D721Med (cell line): ENCODE measurements at regions not wholly inside any gene's neighbourhood (a gene's known extent, or its start where the extent isn't known, plus 50 kb on each side); places are given as distances from the start of the nearest gene placed in this dataset.

Experiments used
- DNase-seq: peaks from one replicate; pipeline ENCODE4 v3.0.0; 2011; ENCODE audit warnings: low spot score; ENCODE audit not compliant: insufficient read length
- FAIRE-seq: peaks from 2 replicates; lab custom pipeline; 2011; peaks lifted over from hg19 to GRCh38; lab: Jason Lieb, UNC
- CTCF ChIP-seq: IDR thresholded peaks from 2 replicates; pipeline ENCODE4 v1.5.1; 2012; ENCODE audit warnings: mild to moderate bottlenecking, control low read depth; ENCODE audit not compliant: insufficient read depth; ENCODE audit errors: missing control alignments

GRCh38 chr7:49577576-49577975 is 195.9 kb upstream of the VWC2 start:
- no peak for TF ChIP-seq CTCF
- DNase-seq (no peak), FAIRE-seq (no peak)

GRCh38 chr7:49579408-49579807 is 194.0 kb upstream of the VWC2 start:
- DNase-seq (no peak), FAIRE-seq (no peak)
- no peak for TF ChIP-seq CTCF

- DNase-seq (no peak), FAIRE-seq (no peak)
- TF ChIP-seq CTCF, result no peak
These were observed 193.4 kb upstream of the VWC2 start for GRCh38 chr7:49580000-49580399.

GRCh38 chr7:49580761-49581160 is 192.7 kb upstream of the VWC2 start:
- FAIRE-seq (no peak), DNase-seq (no peak)
- no peak for TF ChIP-seq CTCF

- no peak for TF ChIP-seq CTCF
- FAIRE-seq (no peak), DNase-seq (no peak)
These were observed 190.0 kb upstream of the VWC2 start for GRCh38 chr7:49583440-49583839.

GRCh38 chr7:49596701-49597491 is 176.5 kb upstream of the VWC2 start:
- FAIRE-seq (no peak), DNase-seq (no peak)
- no peak for TF ChIP-seq CTCF

GRCh38 chr7:49597805-49598204 is 175.6 kb upstream of the VWC2 start:
- no peak for DNase-seq
- no peak for TF ChIP-seq CTCF
- FAIRE-seq, result no peak
